ENCODE measurements at regions not wholly inside any gene's neighbourhood (a gene's known extent, or its start where the extent isn't known, plus 50 kb on each side); places are given as distances from the start of the nearest gene placed in this dataset.

- in situ Hi-C loops (cut with HindIII; ENCODE audit: low pct_ligation_motif_present, low pct_unique_long_range_greater_than_20kb, low sequenced_read_pairs): no loop called here
- no peak for DNase-seq
Observed at GRCh38 chr13:47211106-47211505, 314.3 kb upstream of the HTR2A start.

DNA sequence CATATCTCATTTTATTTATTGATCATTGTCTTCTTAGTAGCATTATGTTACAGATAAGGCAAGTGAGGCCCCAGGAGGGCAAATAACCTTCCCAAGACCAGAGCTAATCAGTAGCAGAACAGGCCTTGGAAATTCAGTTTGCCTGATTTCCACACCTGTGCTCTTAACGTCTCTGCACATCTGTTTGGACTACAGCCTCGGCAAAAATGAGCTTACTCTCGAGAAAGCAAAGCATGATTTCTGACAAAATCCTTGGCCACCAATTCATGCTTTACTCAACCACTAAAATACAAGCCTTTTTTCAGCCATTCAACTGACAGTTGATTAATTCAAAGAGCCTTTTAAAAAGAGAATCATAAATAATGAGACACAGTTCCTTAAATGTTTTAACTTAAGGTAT lies 309.3 kb upstream of the HTR2A start:
- in situ Hi-C loops (cut with HindIII; ENCODE audit: low pct_ligation_motif_present, low pct_unique_long_range_greater_than_20kb, low sequenced_read_pairs): no loop called here
- no peak for DNase-seq

- no peak for DNase-seq
- in situ Hi-C loops (cut with HindIII; ENCODE audit: low pct_ligation_motif_present, low pct_unique_long_range_greater_than_20kb, low sequenced_read_pairs): no loop called here
Observed at GRCh38 chr13:47190696-47191305, 293.9 kb upstream of the HTR2A start.

DNA sequence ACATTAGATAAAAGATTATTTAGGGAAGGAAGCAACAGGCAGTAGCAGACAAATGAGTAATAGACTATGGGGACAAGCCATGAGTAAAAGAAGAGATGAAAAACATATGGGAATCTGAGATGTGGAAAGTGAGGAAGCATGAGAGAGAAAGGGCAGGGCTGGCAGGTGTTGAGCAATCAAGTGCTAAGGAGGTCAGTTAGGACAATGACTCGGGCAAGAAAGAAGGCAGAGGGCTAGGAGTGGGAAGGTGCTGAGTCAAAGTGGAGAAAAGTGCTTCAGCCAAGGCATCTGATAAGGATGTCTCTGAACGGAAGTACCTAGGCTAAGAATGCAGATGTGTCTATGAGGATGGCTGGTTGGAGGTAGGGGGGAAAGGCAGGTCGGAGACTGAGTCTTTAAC lies 291.9 kb upstream of the HTR2A start:
- in situ Hi-C loops (cut with HindIII; ENCODE audit: low pct_ligation_motif_present, low pct_unique_long_range_greater_than_20kb, low sequenced_read_pairs): no loop called here
- no peak for DNase-seq

DNA sequence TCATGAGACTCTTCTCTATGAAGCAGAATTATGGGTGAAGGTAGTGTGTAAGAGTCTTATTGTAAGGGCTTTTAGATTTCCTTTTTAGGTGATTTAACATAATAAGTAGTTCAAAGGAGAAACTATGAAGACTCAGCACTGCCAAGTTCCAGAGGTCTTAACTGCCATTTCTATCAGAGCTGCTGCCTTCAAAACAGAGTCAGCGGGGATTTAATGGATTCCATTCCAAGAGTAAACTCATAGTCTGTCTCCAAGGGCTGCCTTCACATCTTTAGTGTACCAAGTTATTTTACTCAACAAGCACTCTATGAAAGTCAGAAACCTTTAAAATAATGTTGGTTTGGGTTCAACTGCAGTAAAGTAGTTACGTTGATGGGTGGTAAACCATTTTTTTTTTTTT lies 289.6 kb upstream of the HTR2A start:
- DNase-seq: no peak
- in situ Hi-C loops (cut with HindIII; ENCODE audit: low pct_ligation_motif_present, low pct_unique_long_range_greater_than_20kb, low sequenced_read_pairs): no loop called here

DNA sequence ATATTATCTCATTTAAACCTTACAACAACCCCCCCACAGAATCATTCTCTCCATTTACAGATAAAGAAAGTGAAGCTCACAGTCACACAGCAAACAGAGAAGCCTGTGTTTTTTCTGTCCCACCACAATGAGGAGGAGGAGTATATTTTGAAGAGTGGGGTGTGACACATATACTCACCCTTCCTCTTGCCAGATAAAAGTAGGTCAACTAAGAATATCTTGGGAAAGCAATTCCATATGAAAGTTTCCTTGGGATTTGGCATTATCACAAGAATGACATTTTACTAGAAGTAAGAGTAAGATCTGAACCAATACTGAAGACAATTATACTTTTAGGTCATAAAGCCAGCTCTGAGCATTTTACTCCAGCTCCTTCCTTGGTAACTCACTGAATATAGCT lies 287.5 kb upstream of the HTR2A start:
- in situ Hi-C loops (cut with HindIII; ENCODE audit: low pct_ligation_motif_present, low pct_unique_long_range_greater_than_20kb, low sequenced_read_pairs): no loop called here
- no peak for DNase-seq

DNA sequence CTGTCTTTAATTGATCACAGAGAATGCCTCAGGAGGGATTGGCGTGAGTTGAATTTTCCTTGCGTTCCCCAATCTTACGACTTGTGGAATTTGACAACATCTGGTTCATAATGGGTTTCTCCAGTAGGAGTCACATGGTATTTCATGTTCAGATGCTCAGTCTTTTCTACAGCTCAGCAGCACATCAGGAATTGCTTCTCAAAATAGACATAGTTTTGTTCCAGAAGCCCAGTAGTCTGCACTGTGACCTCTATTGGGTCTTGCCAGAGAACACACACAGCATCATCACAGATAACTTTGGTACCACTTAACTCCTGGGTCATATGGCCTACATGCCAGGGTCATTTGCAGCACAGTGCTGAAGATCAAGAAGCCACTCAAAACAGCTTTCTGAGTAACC lies 282.5 kb upstream of the HTR2A start:
- in situ Hi-C loops (cut with HindIII; ENCODE audit: low pct_ligation_motif_present, low pct_unique_long_range_greater_than_20kb, low sequenced_read_pairs): no loop called here
- no peak for DNase-seq

- no peak for DNase-seq
- in situ Hi-C loops (cut with HindIII; ENCODE audit: low pct_ligation_motif_present, low pct_unique_long_range_greater_than_20kb, low sequenced_read_pairs): no loop called here
Observed at GRCh38 chr13:47178090-47178950, 281.5 kb upstream of the HTR2A start.

- DNase-seq: no peak
- in situ Hi-C loops (cut with HindIII; ENCODE audit: low pct_ligation_motif_present, low pct_unique_long_range_greater_than_20kb, low sequenced_read_pairs): no loop called here
Observed at GRCh38 chr13:47175172-47175866, 278.5 kb upstream of the HTR2A start.

GRCh38 chr13:47170971-47171370 lies 274.1 kb upstream of the HTR2A start:
- in situ Hi-C loops (cut with HindIII; ENCODE audit: low pct_ligation_motif_present, low pct_unique_long_range_greater_than_20kb, low sequenced_read_pairs): no loop called here
- DNase-seq: no peak

- in situ Hi-C loops (cut with HindIII; ENCODE audit: low pct_ligation_motif_present, low pct_unique_long_range_greater_than_20kb, low sequenced_read_pairs): no loop called here
- DNase-seq: no peak
Observed at GRCh38 chr13:47168618-47169017, 271.8 kb upstream of the HTR2A start.

- no peak for DNase-seq
- in situ Hi-C loops (cut with HindIII; ENCODE audit: low pct_ligation_motif_present, low pct_unique_long_range_greater_than_20kb, low sequenced_read_pairs): no loop called here
Observed at GRCh38 chr13:47168066-47168465, 271.2 kb upstream of the HTR2A start.

DNA sequence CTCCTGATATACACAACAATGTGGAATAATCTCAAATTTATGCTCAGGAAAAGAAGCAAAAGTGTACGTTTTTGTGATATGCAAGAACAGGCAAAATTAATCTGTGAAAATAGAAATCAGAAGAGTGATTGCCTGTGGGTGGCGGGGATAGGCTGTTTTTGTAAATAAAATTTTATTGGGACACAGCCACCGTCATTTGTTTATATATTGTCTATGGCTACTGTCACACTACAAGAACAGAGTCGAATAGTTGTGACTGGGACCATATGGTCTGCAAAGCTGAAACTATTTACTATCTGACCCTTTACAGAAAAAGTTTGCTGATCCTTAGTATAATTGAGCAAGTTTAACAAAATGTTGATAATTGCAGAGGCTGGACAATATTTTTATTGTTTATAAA lies 269.5 kb upstream of the HTR2A start:
- in situ Hi-C loops (cut with HindIII; ENCODE audit: low pct_ligation_motif_present, low pct_unique_long_range_greater_than_20kb, low sequenced_read_pairs): no loop called here
- no peak for DNase-seq

GRCh38 chr13:47159853-47160550 lies 263.1 kb upstream of the HTR2A start:
- in situ Hi-C loops (cut with HindIII; ENCODE audit: low pct_ligation_motif_present, low pct_unique_long_range_greater_than_20kb, low sequenced_read_pairs): no loop called here

GRCh38 chr13:47158593-47158992 lies 261.7 kb upstream of the HTR2A start:
- in situ Hi-C loops (cut with HindIII; ENCODE audit: low pct_ligation_motif_present, low pct_unique_long_range_greater_than_20kb, low sequenced_read_pairs): no loop called here
- DNase-seq: no peak

More at GRCh38 chr13:47159853-47160550, 263.1 kb upstream of the HTR2A start:
- DNase-seq: no peak

GRCh38 chr13:47148543-47148942 lies 251.7 kb upstream of the HTR2A start:
- in situ Hi-C loops (cut with HindIII; ENCODE audit: low pct_ligation_motif_present, low pct_unique_long_range_greater_than_20kb, low sequenced_read_pairs): no loop called here
- DNase-seq: no peak

- in situ Hi-C loops (cut with HindIII; ENCODE audit: low pct_ligation_motif_present, low pct_unique_long_range_greater_than_20kb, low sequenced_read_pairs): no loop called here
- DNase-seq: no peak
Observed at GRCh38 chr13:47147812-47148119, 250.9 kb upstream of the HTR2A start.

DNA sequence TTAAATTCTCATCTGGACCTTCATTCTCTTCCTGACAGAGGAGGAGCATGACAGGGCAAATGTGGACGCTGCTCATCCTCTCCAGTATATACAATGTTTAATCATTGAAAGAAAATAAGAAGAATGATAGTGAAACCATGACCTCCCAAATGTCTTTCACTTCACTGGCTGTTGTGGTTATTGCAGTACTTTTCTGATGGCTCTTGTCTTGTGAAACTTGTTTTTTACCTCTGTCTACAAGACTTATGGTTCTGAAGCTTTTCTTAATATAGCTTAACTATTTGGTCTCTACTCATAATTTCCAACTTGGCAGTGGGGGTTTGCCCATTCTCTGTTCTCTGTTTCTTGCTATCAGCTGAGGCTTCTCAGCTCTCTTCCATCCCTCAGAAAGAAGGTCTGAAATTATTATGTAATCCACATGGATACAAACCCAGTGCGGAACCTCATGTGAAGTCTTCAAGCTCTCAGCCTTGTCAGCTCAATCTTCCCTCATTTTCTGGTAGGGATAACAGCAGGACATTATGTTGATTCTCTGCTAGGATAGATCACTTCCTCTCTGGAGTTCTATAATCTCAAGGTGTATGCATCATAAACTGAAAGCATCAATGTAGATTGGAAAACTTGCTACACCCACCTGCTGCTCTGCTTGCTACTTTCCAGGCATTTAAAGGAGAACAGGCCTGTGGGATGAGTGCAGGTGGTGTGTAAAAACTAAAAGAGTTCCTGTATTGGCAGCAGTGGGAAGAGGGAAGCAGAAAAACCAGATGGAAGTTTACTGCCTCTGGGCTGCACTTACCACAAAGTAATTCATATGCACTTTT lies 250.3 kb upstream of the HTR2A start:
- in situ Hi-C loops (cut with HindIII; ENCODE audit: low pct_ligation_motif_present, low pct_unique_long_range_greater_than_20kb, low sequenced_read_pairs): no loop called here
- DNase-seq: no peak
